ENCODE measurements at regions not wholly inside any gene's neighbourhood (a gene's known extent, or its start where the extent isn't known, plus 50 kb on each side); places are given as distances from the start of the nearest gene placed in this dataset.

- DNase-seq (ENCODE audit: low read depth, low spot score): no peak
- Histone ChIP-seq H3K9me1 (ENCODE audit: control insufficient read depth, extremely low read depth, insufficient read depth, low read length) (no peaks in the 10 kb centered on the region), H3K27ac (ENCODE audit: control insufficient read depth, insufficient read depth, low read length) (no peak overlapping the region), H3K9me3 (ENCODE audit: control insufficient read depth, low read depth, low read length) (no peaks in the 10 kb centered on the region), H3K36me3 (ENCODE audit: control insufficient read depth in 2 of 2, extremely low read depth in 1 of 2, insufficient read depth in 2 of 2, low read length in 2 of 2) (no peaks in the 10 kb centered on the region), H3K27me3 (ENCODE audit: control insufficient read depth, extremely low read depth, insufficient read depth, low read length) (no peaks in the 10 kb centered on the region), H3K4me2 (ENCODE audit: control insufficient read depth, extremely low read depth, insufficient read depth, low read depth, low read length) (no peak overlapping the region), H3K4me3 (ENCODE audit: control insufficient read depth in 2 of 3, extremely low read depth in 1 of 3, insufficient read depth in 2 of 3, low read depth in 1 of 3, low read length in 3 of 3) (no peak overlapping the region), H3K4me1 (ENCODE audit: control insufficient read depth, extremely low read depth, insufficient read depth, low read length) (no peaks in the 10 kb centered on the region), H4K20me1 (ENCODE audit: control insufficient read depth, extremely low read depth, insufficient read depth, low read length) (no peaks in the 10 kb centered on the region), H3K9ac (ENCODE audit: control insufficient read depth, extremely low read depth, insufficient read depth, low read length) (no peak overlapping the region), H2AFZ (ENCODE audit: control insufficient read depth, low read length) (no peak overlapping the region), H3K79me2 (ENCODE audit: control insufficient read depth, insufficient read depth, low read length) (no peaks in the 10 kb centered on the region)
- no peak for TF ChIP-seq EZH2 (IDR thresholded peaks at IDR 0.05; ENCODE audit: low read length)
- TF ChIP-seq CTCF (optimal IDR thresholded peaks at IDR 0.05 in 1 of 3, IDR thresholded peaks at IDR 0.05 in 1 of 3, conservative IDR thresholded peaks at IDR 0.05 in 1 of 3; ENCODE audit: extremely low read depth in 1 of 3, insufficient read depth in 2 of 3, low read length in 3 of 3): no peak
- dilution Hi-C loops (cut with MboI; ENCODE audit: extremely low pct_ligation_motif_present, low sequenced_read_pairs): no loop called here
- no peak for FAIRE-seq
These were observed 287.9 kb downstream of the AGTPBP1 start for GRCh38 chr9:85453850-85454249.

DNA sequence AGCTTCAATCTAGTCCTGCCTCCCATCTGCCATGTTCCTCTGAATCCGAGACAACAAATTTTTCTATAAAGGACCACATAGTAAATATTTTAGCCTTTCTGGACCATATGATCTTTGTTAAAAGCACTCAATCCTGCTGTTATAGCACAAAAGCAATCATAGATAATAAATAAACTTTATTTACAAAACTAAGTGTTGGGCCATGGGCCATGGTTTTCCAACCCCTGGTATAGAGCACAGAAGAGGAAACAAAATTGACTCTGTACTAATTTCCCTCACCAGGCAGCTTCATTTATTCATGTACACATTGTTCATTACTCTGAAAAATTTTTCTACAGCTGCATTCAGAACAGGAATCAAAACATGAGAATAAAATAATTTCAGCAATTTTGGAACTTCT is 288.9 kb downstream of the AGTPBP1 start:
- Histone ChIP-seq H3K27me3 (ENCODE audit: control insufficient read depth, extremely low read depth, insufficient read depth, low read length) (no peaks in the 10 kb centered on the region), H3K4me1 (ENCODE audit: control insufficient read depth, extremely low read depth, insufficient read depth, low read length) (no peaks in the 10 kb centered on the region), H3K4me2 (ENCODE audit: control insufficient read depth, extremely low read depth, insufficient read depth, low read depth, low read length) (no peak overlapping the region), H3K27ac (ENCODE audit: control insufficient read depth, insufficient read depth, low read length) (no peak overlapping the region), H3K9ac (ENCODE audit: control insufficient read depth, extremely low read depth, insufficient read depth, low read length) (no peak overlapping the region), H3K36me3 (ENCODE audit: control insufficient read depth in 2 of 2, extremely low read depth in 1 of 2, insufficient read depth in 2 of 2, low read length in 2 of 2) (no peaks in the 10 kb centered on the region), H3K4me3 (ENCODE audit: control insufficient read depth in 2 of 3, extremely low read depth in 1 of 3, insufficient read depth in 2 of 3, low read depth in 1 of 3, low read length in 3 of 3) (no peak overlapping the region), H3K9me1 (ENCODE audit: control insufficient read depth, extremely low read depth, insufficient read depth, low read length) (no peaks in the 10 kb centered on the region), H2AFZ (ENCODE audit: control insufficient read depth, low read length) (no peak overlapping the region), H4K20me1 (ENCODE audit: control insufficient read depth, extremely low read depth, insufficient read depth, low read length) (no peaks in the 10 kb centered on the region), H3K79me2 (ENCODE audit: control insufficient read depth, insufficient read depth, low read length) (no peaks in the 10 kb centered on the region), H3K9me3 (ENCODE audit: control insufficient read depth, low read depth, low read length) (no peaks in the 10 kb centered on the region)
- DNase-seq (ENCODE audit: low read depth, low spot score) (no peak), FAIRE-seq (no peak)
- dilution Hi-C loops (cut with MboI; ENCODE audit: extremely low pct_ligation_motif_present, low sequenced_read_pairs): no loop called here
- TF ChIP-seq EZH2 (IDR thresholded peaks at IDR 0.05; ENCODE audit: low read length) (no peak), CTCF (optimal IDR thresholded peaks at IDR 0.05 in 1 of 3, IDR thresholded peaks at IDR 0.05 in 1 of 3, conservative IDR thresholded peaks at IDR 0.05 in 1 of 3; ENCODE audit: extremely low read depth in 1 of 3, insufficient read depth in 2 of 3, low read length in 3 of 3) (no peak)
